ENCODE measurements at regions not wholly inside any gene's neighbourhood (a gene's known extent, or its start where the extent isn't known, plus 50 kb on each side); places are given as distances from the start of the nearest gene placed in this dataset.

- Histone ChIP-seq H2AFZ (ENCODE audit: low read depth, low read length) (no peak overlapping the region), H3K27me3 (ENCODE audit: control insufficient read depth in 2 of 2, insufficient read depth in 2 of 2, low read length in 2 of 2) (peaks cover 0 to 11% of the 10 kb centered on the region in 2 experiments; a peak in 2 of 5 replicates), H3K79me2 (ENCODE audit: control insufficient read depth, insufficient read depth, low read length) (no peaks in the 10 kb centered on the region), H3K9me1 (ENCODE audit: control insufficient read depth, insufficient read depth, low read length) (no peaks in the 10 kb centered on the region), H3K4me3 (no peak overlapping the region), H3K27ac (ENCODE audit: extremely low read depth, low read depth, low read length) (no peak overlapping the region), H4K20me1 (replicated peaks; ENCODE audit: control insufficient read depth, insufficient read depth, low read length) (no peaks in the 10 kb centered on the region), H3K4me2 (ENCODE audit: insufficient read depth, low read length) (no peak overlapping the region), H3K9me3 (replicated peaks; ENCODE audit: control insufficient read depth, insufficient read depth, low read depth, low read length) (no peaks in the 10 kb centered on the region), H3K36me3 (ENCODE audit: control insufficient read depth, insufficient read depth, low read length) (no peaks in the 10 kb centered on the region), H3K9ac (ENCODE audit: insufficient read depth in 1 of 2, low read depth in 2 of 2, low read length in 2 of 2) (no peak overlapping the region), H3K4me1 (replicated peaks in 1 of 2; ENCODE audit: control insufficient read depth in 2 of 2, insufficient read depth in 2 of 2, low read length in 2 of 2) (no peaks in the 10 kb centered on the region)
- intact Hi-C loops (cut with micrococcal nuclease) (no loop called here), in situ Hi-C loops (cut with MboI) (no loop called here)
- ATAC-seq = no peak
- no peak for DNase-seq (ENCODE audit: extremely low read depth in 1 of 4, low spot score in 3 of 4)
- ChIA-PET CTCF (ENCODE audit: low intra/inter-chr PET ratio) (no interaction called here), POLR2A (no interaction called here)
- BruUV-seq (replicated peaks) = no TSS peak
- TF ChIP-seq ZNF518B (CRISPR knock-in tag; IDR thresholded peaks at IDR 0.05) (no peak), TEAD2 (tag; IDR thresholded peaks at IDR 0.05) (no peak), JUND (IDR thresholded peaks at IDR 0.05; ENCODE audit: borderline replicate concordance, low read depth, low read length) (no peak), JUND (tag; IDR thresholded peaks at IDR 0.05; ENCODE audit: borderline replicate concordance, low read depth, low read length) (no peak), DIDO1 (tag; IDR thresholded peaks at IDR 0.05; ENCODE audit: low read depth) (no peak)
- FAIRE-seq = no peak
- 0% methylated on average over 7 of the region's 14 CpGs for WGBS (ENCODE audit: insufficient coverage, low coverage, missing lambda C conversion rate)
These were observed 356.9 kb upstream of the SMIM21 start for GRCh38 chr18:75784390-75784789.

All from K562 (cell line).